Activated CD8-positive, alpha-beta T cell treated with anti-CD3 and anti-CD28 coated beads for 36 hours (primary cell): ENCODE measurements at regions not wholly inside any gene's neighbourhood (a gene's known extent, or its start where the extent isn't known, plus 50 kb on each side); places are given as distances from the start of the nearest gene placed in this dataset.

Experiments
- ATAC-seq: fragments of 200-7000 bp; cut with Tn5 transposase; one replicate; pipeline ENCODE4 v1.10.0; 2021; ENCODE audit warnings: mild to moderate bottlenecking, moderate library complexity
- CTCF ChIA-PET: fragments of 350-600 bp; sonication (Branson Sonifier 250); formaldehyde crosslinking; loops from one replicate; lab custom pipeline; 2021; ENCODE audit warnings: antibody characterized with exemption; lab: Charles Lee
- POLR2A ChIA-PET: fragments of 350-600 bp; sonication (Branson Sonifier 250); formaldehyde crosslinking; loops from one replicate; lab custom pipeline; 2021; ENCODE audit warnings: antibody characterized with exemption; lab: Charles Lee
- DNase-seq: peaks from one replicate; pipeline ENCODE4 v3.0.0-alpha.2; 2020
- H3K27ac Mint-ChIP-seq: one replicate; pipeline ENCODE4 v1.8.0; 2021; ENCODE audit warnings: mild to moderate bottlenecking, mixed read lengths
- H3K27me3 Mint-ChIP-seq: one replicate; pipeline ENCODE4 v1.8.0; 2021; ENCODE audit warnings: mixed read lengths
- H3K36me3 Mint-ChIP-seq: one replicate; pipeline ENCODE4 v1.8.0; 2021; ENCODE audit warnings: low read depth, mixed read lengths
- H3K4me1 Mint-ChIP-seq: one replicate; pipeline ENCODE4 v1.8.0; 2021; ENCODE audit warnings: low read depth, mixed read lengths
- H3K4me3 Mint-ChIP-seq: one replicate; pipeline ENCODE4 v1.8.0; 2021; ENCODE audit warnings: mild to moderate bottlenecking, moderate library complexity, mixed read lengths
- H3K9me3 Mint-ChIP-seq: one replicate; pipeline ENCODE4 v1.8.0; 2021; ENCODE audit warnings: mixed read lengths
- CTCF ChIP-seq: fragments of 200-600 bp; IDR thresholded peaks from one replicate; pipeline ENCODE4 v1.8.0; 2022; ENCODE audit warnings: antibody characterized with exemption, mild to moderate bottlenecking
- intact Hi-C: fragments of 100-400 bp; cut with micrococcal nuclease; formaldehyde crosslinking; loops from one replicate; pipeline ENCODE4 v1.10.0; 2022

- Mint-ChIP-seq H3K36me3 (no peaks in the 10 kb centered on the region), H3K4me3 (no peak overlapping the region), H3K9me3 (no peaks in the 10 kb centered on the region), H3K4me1 (peaks cover 10% of the 10 kb centered on the region), H3K27ac (no peak overlapping the region), H3K27me3 (peaks cover 15% of the 10 kb centered on the region)
- ATAC-seq: no peak
- ChIA-PET POLR2A (no interaction called here), CTCF (no interaction called here)
- no peak for TF ChIP-seq CTCF
- intact Hi-C loops: no loop called here
- DNase-seq: no peak
Measured at GRCh38 chr19:31111741-31112140, 237.5 kb downstream of the TSHZ3 start.

GRCh38 chr19:31110336-31110735 is 238.9 kb downstream of the TSHZ3 start:
- ATAC-seq (no peak), DNase-seq (peak; percentile 28)
- no peak for TF ChIP-seq CTCF
- Mint-ChIP-seq H3K9me3 (no peaks in the 10 kb centered on the region), H3K27ac (no peak overlapping the region), H3K36me3 (no peaks in the 10 kb centered on the region), H3K27me3 (peaks cover 15% of the 10 kb centered on the region), H3K4me3 (no peak overlapping the region), H3K4me1 (peaks cover 10% of the 10 kb centered on the region)
- intact Hi-C loops: no loop called here
- ChIA-PET POLR2A (no interaction called here), CTCF (interaction anchor here (0.9 to 1.1 kb wide), 2 partner anchors 11 kb away, joined by 3 read pairs; no protein-coding TSS in a partner anchor)

- no peak for TF ChIP-seq CTCF
- H3K27me3 Mint-ChIP-seq: peaks cover 15% of the 10 kb centered on the region
- ChIA-PET CTCF (interaction anchor here (1.1 to 1.5 kb wide), 2 partner anchors 10 to 244 kb away, joined by 3 read pairs; no protein-coding TSS in a partner anchor), POLR2A (no interaction called here)
- no peak overlapping the region for H3K27ac Mint-ChIP-seq
- no peak for ATAC-seq
- peaks cover 10% of the 10 kb centered on the region for H3K4me1 Mint-ChIP-seq
- H3K4me3 Mint-ChIP-seq: no peak overlapping the region
- no peaks in the 10 kb centered on the region for H3K9me3 Mint-ChIP-seq
- H3K36me3 Mint-ChIP-seq: no peaks in the 10 kb centered on the region
- peak; percentile 3 for DNase-seq
- intact Hi-C loops: no loop called here
Measured at GRCh38 chr19:31109636-31110035, 239.6 kb downstream of the TSHZ3 start.

- ChIA-PET CTCF (no interaction called here), POLR2A (no interaction called here)
- no peaks in the 10 kb centered on the region for H3K36me3 Mint-ChIP-seq
- ATAC-seq (no peak), DNase-seq (no peak)
- intact Hi-C loops: no loop called here
- no peak for TF ChIP-seq CTCF
- no peak overlapping the region for H3K4me3 Mint-ChIP-seq
- H3K9me3 Mint-ChIP-seq: no peaks in the 10 kb centered on the region
- H3K27me3 Mint-ChIP-seq: peaks cover 9% of the 10 kb centered on the region
- no peak overlapping the region for H3K27ac Mint-ChIP-seq
- peaks cover 10% of the 10 kb centered on the region for H3K4me1 Mint-ChIP-seq
Measured at GRCh38 chr19:31107096-31107495, 242.1 kb downstream of the TSHZ3 start.

- no peak for TF ChIP-seq CTCF
- DNase-seq (no peak), ATAC-seq (no peak)
- no peaks in the 10 kb centered on the region for H3K9me3 Mint-ChIP-seq
- CTCF ChIA-PET: no interaction called here
- H3K4me1 Mint-ChIP-seq: peaks cover 10% of the 10 kb centered on the region
- no peak overlapping the region for H3K27ac Mint-ChIP-seq
- no peak overlapping the region for H3K4me3 Mint-ChIP-seq
- intact Hi-C loops: no loop called here
- peaks cover 5% of the 10 kb centered on the region for H3K27me3 Mint-ChIP-seq
- POLR2A ChIA-PET: interaction anchor here (1.2 kb wide), 1 partner anchor 37 kb away, joined by 3 read pairs; no protein-coding TSS in a partner anchor
- H3K36me3 Mint-ChIP-seq: no peaks in the 10 kb centered on the region
Measured at GRCh38 chr19:31105761-31106160, 243.5 kb downstream of the TSHZ3 start.
